Endothelial cell of umbilical vein (primary cell): ENCODE measurements at regions not wholly inside any gene's neighbourhood (a gene's known extent, or its start where the extent isn't known, plus 50 kb on each side); places are given as distances from the start of the nearest gene placed in this dataset.

ENCODE experiments used
- BruUV-seq: library from RNA; stranded (reverse); fragments of 400-500 nt; replicated peaks from 2 replicates; lab custom pipeline; 2021; lab: Mats Ljungman, UMichigan
- CTCF ChIA-PET: fragments of 300-600, 350-600 bp; sonication (Branson Sonifier 250); formaldehyde crosslinking; loops from one replicate; lab custom pipeline; 2021; ENCODE audit warnings: antibody characterized with exemption, inconsistent platforms; lab: Charles Lee
- POLR2A ChIA-PET: fragments of 300-600, 350-600 bp; sonication (Branson Sonifier 250); formaldehyde crosslinking; loops from one replicate; lab custom pipeline; 2021; ENCODE audit warnings: antibody characterized with exemption, inconsistent platforms; lab: Charles Lee
- DNase-seq: peaks from one replicate; pipeline ENCODE4 v3.0.0-alpha.2; 2011; ENCODE audit warnings: low read depth, low spot score
- FAIRE-seq: peaks from 2 replicates; lab custom pipeline; 2011; peaks lifted over from hg19 to GRCh38; lab: Jason Lieb, UNC
- H2AFZ ChIP-seq: 2 replicates; pipeline ENCODE4 v1.6.0; 2012; ENCODE audit warnings: low read depth, low read length, control low read depth, inconsistent platforms
- H3K27ac ChIP-seq: 2 replicates; pipeline ENCODE4 v1.5.1; 2011; ENCODE audit warnings: low read depth, mild to moderate bottlenecking, control low read depth, low read length, moderate library complexity; ENCODE audit not compliant: insufficient read depth
- H3K27me3 ChIP-seq, 2 experiments: 2 replicates each; pipeline versions ENCODE4 v1.6.0 to v1.6.1; 2011; ENCODE audit warnings: low read length in 2 of 2, mixed read lengths in 1 of 2; ENCODE audit not compliant: control insufficient read depth in 2 of 2, insufficient read depth in 2 of 2
- H3K36me3 ChIP-seq, 2 experiments: 2 replicates in 1 of 2; 3 replicates in 1 of 2; pipeline ENCODE4 v1.5.1; 2011; ENCODE audit warnings: low read length in 2 of 2, mild to moderate bottlenecking in 1 of 2, moderate library complexity in 1 of 2; ENCODE audit not compliant: control insufficient read depth in 2 of 2, insufficient read depth in 2 of 2; ENCODE audit errors: extremely low read depth in 1 of 2
- H3K4me1 ChIP-seq: 3 replicates; pipeline ENCODE4 v1.5.1; 2011; ENCODE audit warnings: mild to moderate bottlenecking, low read length; ENCODE audit not compliant: control insufficient read depth, insufficient read depth; ENCODE audit errors: extremely low read depth
- H3K4me2 ChIP-seq: 2 replicates; pipeline ENCODE4 v1.6.1; 2011; ENCODE audit warnings: low read length, control low read depth, mixed read lengths; ENCODE audit not compliant: insufficient read depth
- H3K4me3 ChIP-seq, 3 experiments: fragments of 200-600 bp in 1 of 3; sonication (generic), shearing (Covaris generic) in 1 of 3; replicated peaks in 1 of 3; 2 replicates each; pipeline ENCODE4 v1.5.1; 2011 to 2016; ENCODE audit warnings: control low read depth in 3 of 3, low read length in 3 of 3, mild to moderate bottlenecking in 2 of 3, inconsistent platforms in 1 of 3, low read depth in 1 of 3, moderate library complexity in 1 of 3; ENCODE audit not compliant: insufficient read depth in 1 of 3
- H3K79me2 ChIP-seq: 2 replicates; pipeline ENCODE4 v1.6.0; 2012; ENCODE audit warnings: low read length, inconsistent platforms; ENCODE audit not compliant: control insufficient read depth, insufficient read depth
- H3K9ac ChIP-seq: replicated peaks from 2 replicates; pipeline ENCODE3; 2011; ENCODE audit warnings: low read length, control low read depth; ENCODE audit not compliant: insufficient read depth; ENCODE audit errors: extremely low read depth
- H3K9me1 ChIP-seq: replicated peaks from 3 replicates; pipeline ENCODE4 v1.6.0; 2011; ENCODE audit warnings: mild to moderate bottlenecking, low read length; ENCODE audit not compliant: control insufficient read depth, insufficient read depth; ENCODE audit errors: extremely low read depth
- H3K9me3 ChIP-seq: replicated peaks from 2 replicates; pipeline ENCODE4 v1.5.1; 2012; ENCODE audit warnings: low read length, inconsistent platforms; ENCODE audit not compliant: control insufficient read depth, insufficient read depth
- H4K20me1 ChIP-seq: replicated peaks from 2 replicates; pipeline ENCODE3; 2011; ENCODE audit warnings: mild to moderate bottlenecking, low read length; ENCODE audit not compliant: control insufficient read depth, insufficient read depth; ENCODE audit errors: extremely low read depth
- CTCF ChIP-seq, 2 donors: IDR thresholded peaks; 1 replicate in 1 of 2; 2 replicates in 1 of 2; pipeline ENCODE4 v1.5.1; 2011; ENCODE audit warnings: low read length in 2 of 2, mild to moderate bottlenecking in 2 of 2, moderate library complexity in 2 of 2, control low read depth in 1 of 2, inconsistent platforms in 1 of 2, low read depth in 1 of 2; ENCODE audit not compliant: insufficient read depth in 1 of 2; ENCODE audit errors: extremely low read depth in 1 of 2
- EZH2 ChIP-seq: IDR thresholded peaks from 2 replicates; pipeline ENCODE4 v1.6.1; 2012; ENCODE audit warnings: borderline replicate concordance, low read depth, mild to moderate bottlenecking, moderate library complexity, low read length, inconsistent platforms; ENCODE audit not compliant: severe bottlenecking
- GATA2 ChIP-seq: IDR thresholded peaks from 2 replicates; pipeline ENCODE4 v1.7.0; 2011; ENCODE audit warnings: low read depth, mild to moderate bottlenecking, moderate library complexity, mixed read lengths, low read length; ENCODE audit not compliant: insufficient read length, insufficient read depth
- JUN ChIP-seq: IDR thresholded peaks from 2 replicates; pipeline ENCODE4 v1.6.1; 2011; ENCODE audit warnings: borderline replicate concordance, low read depth; ENCODE audit not compliant: insufficient read length, insufficient read depth
- MAX ChIP-seq: IDR thresholded peaks from 2 replicates; pipeline ENCODE4 v1.6.1; 2011; ENCODE audit not compliant: insufficient read depth, insufficient read length
- MYC ChIP-seq: IDR thresholded peaks from one replicate; pipeline ENCODE4 v1.6.1; 2011; ENCODE audit warnings: mild to moderate bottlenecking, low read depth, low read length
- POLR2A ChIP-seq: IDR thresholded peaks from 2 replicates; pipeline ENCODE4 v1.6.1; 2012; ENCODE audit warnings: low read depth, mild to moderate bottlenecking, control low read depth, low read length
- POLR2AphosphoS5 ChIP-seq: IDR thresholded peaks from 2 replicates; pipeline ENCODE4 v1.6.1; 2012; ENCODE audit warnings: low read depth, mild to moderate bottlenecking, control low read depth, low read length, moderate library complexity; ENCODE audit not compliant: insufficient read depth
- dilution Hi-C: fragments of 300-500 bp; cut with MboI; formaldehyde crosslinking; loops from one replicate; pipeline ENCODE4 v1.15.0; 2019; ENCODE audit warnings: low sequenced_read_pairs; ENCODE audit not compliant: extremely low pct_ligation_motif_present
- intact Hi-C: fragments of 100-400 bp; cut with micrococcal nuclease; formaldehyde crosslinking; loops from one replicate; pipeline ENCODE4 v1.10.0; 2022

DNA sequence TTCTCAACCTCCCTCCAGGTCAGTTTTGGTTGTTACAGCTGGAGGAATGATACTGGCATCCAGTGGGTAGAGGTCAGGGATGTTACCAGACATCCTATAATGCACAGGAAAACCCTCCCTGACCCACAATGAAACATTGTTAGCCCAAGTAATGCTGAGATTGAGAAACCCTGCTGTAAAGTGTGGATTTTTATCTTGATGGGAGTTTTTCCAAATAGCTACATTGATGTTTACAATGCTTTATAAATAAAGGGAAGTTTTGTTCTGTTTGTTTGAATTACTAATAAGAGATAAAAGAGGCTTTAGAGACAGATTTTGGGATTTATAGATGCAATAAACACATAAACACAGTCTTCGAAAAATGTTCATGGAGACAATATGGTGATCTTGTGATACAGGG is 194.0 kb upstream of the NUDT6 start:
- dilution Hi-C loops (no loop called here), intact Hi-C loops (no loop called here)
- ChIA-PET POLR2A (no interaction called here), CTCF (interaction anchor here (1.0 to 1.6 kb wide), 7 partner anchors 9 to 545 kb away, joined by 3 to 6 read pairs (median 3); no protein-coding TSS in a partner anchor)
- no peaks in the 10 kb centered on the region for H3K9me1 ChIP-seq
- no peaks in the 10 kb centered on the region for H3K9me3 ChIP-seq
- no peak overlapping the region for H2AFZ ChIP-seq
- peak; percentile 33 for FAIRE-seq
- H3K9ac ChIP-seq, result no peak overlapping the region
- H4K20me1 ChIP-seq, result no peaks in the 10 kb centered on the region
- no peak overlapping the region for H3K4me2 ChIP-seq
- no TSS peak for BruUV-seq
- H3K79me2 ChIP-seq, result no peaks in the 10 kb centered on the region
- no peak overlapping the region for H3K4me3 ChIP-seq
- H3K36me3 ChIP-seq, result no peaks in the 10 kb centered on the region
- H3K27ac ChIP-seq, result no peak overlapping the region
- peaks cover 15% of the 10 kb centered on the region for H3K4me1 ChIP-seq
- TF ChIP-seq POLR2AphosphoS5, result no peak
- no peak for TF ChIP-seq MYC
- no peak for TF ChIP-seq MAX
- no peaks in the 10 kb centered on the region for H3K27me3 ChIP-seq
- peak; percentile 59 for DNase-seq

GRCh38 chr4:123120473-123120872 is 198.1 kb upstream of the NUDT6 start:
- no peak for TF ChIP-seq JUN
- no peak for TF ChIP-seq CTCF (IDR thresholded peaks at IDR 0.05; ENCODE audit: extremely low read depth in 1 of 2, insufficient read depth in 1 of 2, low read depth in 1 of 2, low read length in 2 of 2)
- no peak for TF ChIP-seq POLR2AphosphoS5
- no peak for TF ChIP-seq EZH2
- no peak for TF ChIP-seq MYC
- TF ChIP-seq GATA2, result no peak
- TF ChIP-seq POLR2A, result no peak
- Histone ChIP-seq H2AFZ (no peak overlapping the region), H3K4me1 (peaks cover 24% of the 10 kb centered on the region), H3K9ac (peak overlapping the region; percentile 31), H3K27ac (peak overlapping the region; percentile 41), H3K9me3 (no peaks in the 10 kb centered on the region), H3K4me2 (no peak overlapping the region), H3K36me3 (no peaks in the 10 kb centered on the region), H3K27me3 (no peaks in the 10 kb centered on the region), H3K79me2 (no peaks in the 10 kb centered on the region), H4K20me1 (no peaks in the 10 kb centered on the region), H3K9me1 (no peaks in the 10 kb centered on the region), H3K4me3 (no peak overlapping the region)
- FAIRE-seq (no peak), DNase-seq (no peak)
- no TSS peak for BruUV-seq
- CTCF ChIA-PET, result interaction anchor here (0.7 to 1.2 kb wide), 2 partner anchors 18 to 444 kb away, joined by 3 read pairs; no protein-coding TSS in a partner anchor
- POLR2A ChIA-PET, result no interaction called here
- dilution Hi-C loops, result no loop called here
- intact Hi-C loops, result loop anchor here (10.0 kb wide), 1 partner anchor 654 kb away; no protein-coding TSS in a partner anchor
